Neural cell (in vitro differentiated cells): ENCODE measurements at regions not wholly inside any gene's neighbourhood (a gene's known extent, or its start where the extent isn't known, plus 50 kb on each side); places are given as distances from the start of the nearest gene placed in this dataset.

Experiments
- H2AFZ ChIP-seq: fragments of 200-600, 300-800 bp; sonication (generic), shearing (Covaris generic); 2 replicates; pipeline ENCODE4 v1.6.0; 2014; ENCODE audit warnings: low read depth, mild to moderate bottlenecking, antibody characterized with exemption, low read length, moderate library complexity
- H3F3A ChIP-seq: fragments of 200-600 bp; shearing (Covaris generic); 2 replicates; pipeline ENCODE4 v1.6.1; 2016; ENCODE audit warnings: mild to moderate bottlenecking, moderate library complexity, mixed read lengths, antibody characterized with exemption, low read length; ENCODE audit not compliant: insufficient read depth, poor library complexity, severe bottlenecking
- H3K27ac ChIP-seq: fragments of 200-600, 300-800 bp; sonication (generic), shearing (Covaris generic); 2 replicates; pipeline ENCODE4 v1.5.1; 2014; ENCODE audit warnings: mild to moderate bottlenecking, low read length, moderate library complexity
- H3K27me3 ChIP-seq: fragments of 300-800, 200-600 bp; sonication (generic), shearing (Covaris generic); 2 replicates; pipeline ENCODE4 v1.6.0; 2014; ENCODE audit warnings: mild to moderate bottlenecking, low read depth, low read length, moderate library complexity; ENCODE audit not compliant: insufficient read depth
- H3K36me3 ChIP-seq: fragments of 300-800, 200-600 bp; sonication (generic), shearing (Covaris generic); 2 replicates; pipeline ENCODE4 v1.5.1; 2014; ENCODE audit warnings: mild to moderate bottlenecking, antibody characterized with exemption, low read length, moderate library complexity; ENCODE audit not compliant: insufficient read depth
- H3K4me2 ChIP-seq: fragments of 300-800, 200-600 bp; sonication (generic), shearing (Covaris generic); 2 replicates; pipeline ENCODE4 v1.6.0; 2014; ENCODE audit warnings: mild to moderate bottlenecking, low read length
- H3K4me3 ChIP-seq: fragments of 300-800, 200-600 bp; sonication (generic), shearing (Covaris generic); 2 replicates; pipeline ENCODE4 v1.5.1; 2014; ENCODE audit warnings: mild to moderate bottlenecking, low read length, moderate library complexity
- H3K79me2 ChIP-seq: fragments of 200-600 bp; shearing (Covaris generic); replicated peaks from 2 replicates; pipeline ENCODE4 v1.6.0; 2014; ENCODE audit warnings: mild to moderate bottlenecking, low read length, moderate library complexity; ENCODE audit not compliant: insufficient read depth
- H3K9ac ChIP-seq: fragments of 300-800, 200-600 bp; sonication (generic), shearing (Covaris generic); 2 replicates; pipeline ENCODE4 v1.6.1; 2016; ENCODE audit warnings: mild to moderate bottlenecking, low read length, mixed read lengths
- H3K9me2 ChIP-seq: fragments of 200-600 bp; shearing (Covaris generic); 2 replicates; pipeline ENCODE4 v1.6.1; 2016; ENCODE audit warnings: mild to moderate bottlenecking, low read length, mixed read lengths; ENCODE audit not compliant: insufficient read depth
- H3K9me3 ChIP-seq: fragments of 200-600, 300-800 bp; sonication (generic), shearing (Covaris generic); 2 replicates; pipeline ENCODE4 v1.6.1; 2016; ENCODE audit warnings: mild to moderate bottlenecking, mixed run types, low read length, moderate library complexity, mixed read lengths
- H4K20me1 ChIP-seq: fragments of 200-600 bp; shearing (Covaris generic); 2 replicates; pipeline ENCODE4 v1.6.1; 2016; ENCODE audit warnings: mild to moderate bottlenecking, mixed run types; ENCODE audit not compliant: insufficient read depth
- EP300 ChIP-seq: fragments of 450-650 bp; conservative IDR thresholded peaks from 2 replicates; pipeline ENCODE4 v1.6.1; 2014; ENCODE audit warnings: antibody characterized with exemption, mild to moderate bottlenecking, moderate library complexity; ENCODE audit not compliant: poor library complexity, severe bottlenecking
- EZH2 ChIP-seq: fragments of 200-600, 300-800 bp; shearing (Covaris generic), sonication (generic); IDR thresholded peaks from 2 replicates; pipeline ENCODE4 v1.6.1; 2014; ENCODE audit warnings: antibody characterized with exemption, low read length, borderline replicate concordance, mild to moderate bottlenecking; ENCODE audit not compliant: insufficient read depth, poor library complexity, severe bottlenecking
- MXI1 ChIP-seq: fragments of 450-650 bp; conservative IDR thresholded peaks from 2 replicates; pipeline ENCODE4 v1.6.1; 2014; ENCODE audit warnings: antibody characterized with exemption, mild to moderate bottlenecking; ENCODE audit not compliant: poor library complexity, severe bottlenecking
- POLR2AphosphoS5 ChIP-seq: IDR thresholded peaks from 2 replicates; pipeline ENCODE4 v1.6.1; 2012
- RAD21 ChIP-seq: fragments of 450-650 bp; conservative IDR thresholded peaks from 2 replicates; pipeline ENCODE4 v1.6.1; 2014; ENCODE audit warnings: antibody characterized with exemption, mild to moderate bottlenecking, moderate library complexity
- SMC3 ChIP-seq: fragments of 450-650 bp; conservative IDR thresholded peaks from 2 replicates; pipeline ENCODE4 v1.6.1; 2014; ENCODE audit warnings: antibody characterized with exemption, mild to moderate bottlenecking, moderate library complexity; ENCODE audit not compliant: poor library complexity
- TAF1 ChIP-seq: IDR thresholded peaks from 2 replicates; pipeline ENCODE4 v1.6.1; 2012; ENCODE audit warnings: low read depth
- TF ChIP-seq, protein P1 (sequence below): fragments of 450-650 bp; IDR thresholded peaks from 2 replicates; pipeline ENCODE4 v1.5.1; 2014; ENCODE audit warnings: antibody characterized with exemption, mild to moderate bottlenecking, moderate library complexity; ENCODE audit not compliant: poor library complexity, severe bottlenecking
- TF ChIP-seq, protein P2 (sequence below): IDR thresholded peaks from 2 replicates; pipeline ENCODE4 v1.6.1; 2012; ENCODE audit warnings: borderline replicate concordance

DNA sequence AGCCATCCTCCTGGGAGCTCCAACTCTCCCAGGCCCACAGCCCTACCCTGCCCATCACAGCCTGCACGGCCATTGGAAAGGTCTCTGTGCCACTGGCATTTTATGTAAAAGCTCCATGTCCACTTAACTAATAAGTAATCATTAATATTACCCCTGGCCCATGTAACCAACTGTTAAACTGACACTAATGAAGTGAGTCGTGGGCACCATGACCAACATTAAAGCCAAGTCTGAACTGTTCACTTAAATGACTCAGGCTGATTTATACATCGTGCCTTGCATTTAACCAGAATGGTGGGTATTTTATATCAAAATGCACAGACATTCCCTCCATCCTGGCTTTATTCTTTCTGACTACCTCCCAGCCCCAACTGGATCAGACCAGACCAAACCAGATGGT, 229.3 kb downstream of the SOX9 start:
- Histone ChIP-seq H3K79me2 (no peaks in the 10 kb centered on the region), H2AFZ (no peak overlapping the region), H3K27ac (no peak overlapping the region), H3K9me2 (no peaks in the 10 kb centered on the region), H4K20me1 (no peaks in the 10 kb centered on the region), H3K4me2 (no peak overlapping the region), H3K4me3 (no peak overlapping the region), H3K27me3 (no peaks in the 10 kb centered on the region), H3F3A (no peaks in the 10 kb centered on the region), H3K9ac (no peak overlapping the region), H3K9me3 (no peaks in the 10 kb centered on the region), H3K36me3 (no peaks in the 10 kb centered on the region)
- TF ChIP-seq TAF1 (no peak), MXI1 (no peak), POLR2AphosphoS5 (no peak), EZH2 (no peak), SMC3 (no peak), EP300 (no peak), RAD21 (no peak)
- TF ChIP-seq, protein P1, sequence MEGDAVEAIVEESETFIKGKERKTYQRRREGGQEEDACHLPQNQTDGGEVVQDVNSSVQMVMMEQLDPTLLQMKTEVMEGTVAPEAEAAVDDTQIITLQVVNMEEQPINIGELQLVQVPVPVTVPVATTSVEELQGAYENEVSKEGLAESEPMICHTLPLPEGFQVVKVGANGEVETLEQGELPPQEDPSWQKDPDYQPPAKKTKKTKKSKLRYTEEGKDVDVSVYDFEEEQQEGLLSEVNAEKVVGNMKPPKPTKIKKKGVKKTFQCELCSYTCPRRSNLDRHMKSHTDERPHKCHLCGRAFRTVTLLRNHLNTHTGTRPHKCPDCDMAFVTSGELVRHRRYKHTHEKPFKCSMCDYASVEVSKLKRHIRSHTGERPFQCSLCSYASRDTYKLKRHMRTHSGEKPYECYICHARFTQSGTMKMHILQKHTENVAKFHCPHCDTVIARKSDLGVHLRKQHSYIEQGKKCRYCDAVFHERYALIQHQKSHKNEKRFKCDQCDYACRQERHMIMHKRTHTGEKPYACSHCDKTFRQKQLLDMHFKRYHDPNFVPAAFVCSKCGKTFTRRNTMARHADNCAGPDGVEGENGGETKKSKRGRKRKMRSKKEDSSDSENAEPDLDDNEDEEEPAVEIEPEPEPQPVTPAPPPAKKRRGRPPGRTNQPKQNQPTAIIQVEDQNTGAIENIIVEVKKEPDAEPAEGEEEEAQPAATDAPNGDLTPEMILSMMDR = no peak
- TF ChIP-seq, protein P2, sequence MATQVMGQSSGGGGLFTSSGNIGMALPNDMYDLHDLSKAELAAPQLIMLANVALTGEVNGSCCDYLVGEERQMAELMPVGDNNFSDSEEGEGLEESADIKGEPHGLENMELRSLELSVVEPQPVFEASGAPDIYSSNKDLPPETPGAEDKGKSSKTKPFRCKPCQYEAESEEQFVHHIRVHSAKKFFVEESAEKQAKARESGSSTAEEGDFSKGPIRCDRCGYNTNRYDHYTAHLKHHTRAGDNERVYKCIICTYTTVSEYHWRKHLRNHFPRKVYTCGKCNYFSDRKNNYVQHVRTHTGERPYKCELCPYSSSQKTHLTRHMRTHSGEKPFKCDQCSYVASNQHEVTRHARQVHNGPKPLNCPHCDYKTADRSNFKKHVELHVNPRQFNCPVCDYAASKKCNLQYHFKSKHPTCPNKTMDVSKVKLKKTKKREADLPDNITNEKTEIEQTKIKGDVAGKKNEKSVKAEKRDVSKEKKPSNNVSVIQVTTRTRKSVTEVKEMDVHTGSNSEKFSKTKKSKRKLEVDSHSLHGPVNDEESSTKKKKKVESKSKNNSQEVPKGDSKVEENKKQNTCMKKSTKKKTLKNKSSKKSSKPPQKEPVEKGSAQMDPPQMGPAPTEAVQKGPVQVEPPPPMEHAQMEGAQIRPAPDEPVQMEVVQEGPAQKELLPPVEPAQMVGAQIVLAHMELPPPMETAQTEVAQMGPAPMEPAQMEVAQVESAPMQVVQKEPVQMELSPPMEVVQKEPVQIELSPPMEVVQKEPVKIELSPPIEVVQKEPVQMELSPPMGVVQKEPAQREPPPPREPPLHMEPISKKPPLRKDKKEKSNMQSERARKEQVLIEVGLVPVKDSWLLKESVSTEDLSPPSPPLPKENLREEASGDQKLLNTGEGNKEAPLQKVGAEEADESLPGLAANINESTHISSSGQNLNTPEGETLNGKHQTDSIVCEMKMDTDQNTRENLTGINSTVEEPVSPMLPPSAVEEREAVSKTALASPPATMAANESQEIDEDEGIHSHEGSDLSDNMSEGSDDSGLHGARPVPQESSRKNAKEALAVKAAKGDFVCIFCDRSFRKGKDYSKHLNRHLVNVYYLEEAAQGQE = no peak

DNA sequence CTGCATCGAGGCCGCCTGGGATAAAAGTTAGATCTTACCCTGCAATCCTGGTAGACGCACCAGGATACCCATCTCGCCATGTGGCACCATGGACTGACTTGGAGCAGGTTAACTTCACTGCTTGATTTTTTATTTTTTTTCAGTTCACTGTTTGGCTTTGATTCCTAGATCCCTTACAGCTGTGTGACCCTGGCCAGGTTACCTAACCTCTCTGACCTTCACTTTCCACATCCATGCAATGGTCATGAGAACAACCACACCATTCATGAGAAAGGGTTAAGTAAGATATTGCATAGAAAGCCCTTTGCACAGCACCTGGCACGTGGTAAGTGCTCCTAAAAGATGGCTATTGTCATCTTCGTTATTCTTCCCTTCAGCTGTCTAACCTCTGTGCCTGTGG, 230.5 kb downstream of the SOX9 start:
- Histone ChIP-seq H3K36me3 (no peaks in the 10 kb centered on the region), H3F3A (no peaks in the 10 kb centered on the region), H3K9ac (no peak overlapping the region), H3K9me3 (no peaks in the 10 kb centered on the region), H3K4me3 (no peak overlapping the region), H3K27me3 (no peaks in the 10 kb centered on the region), H3K9me2 (no peaks in the 10 kb centered on the region), H3K4me2 (no peak overlapping the region), H3K79me2 (no peaks in the 10 kb centered on the region), H3K27ac (no peak overlapping the region), H2AFZ (no peak overlapping the region), H4K20me1 (no peaks in the 10 kb centered on the region)
- TF ChIP-seq SMC3 (no peak), TAF1 (no peak), POLR2AphosphoS5 (no peak), EP300 (no peak), MXI1 (no peak)
- TF ChIP-seq, protein P2 = no peak
